ENCODE measurements at regions not wholly inside any gene's neighbourhood (a gene's known extent, or its start where the extent isn't known, plus 50 kb on each side); places are given as distances from the start of the nearest gene placed in this dataset.

- TF ChIP-seq CTCF (IDR thresholded peaks at IDR 0.05; ENCODE audit: extremely low read depth, low read depth, low read length) = no peak
- H3K27me3 ChIP-seq (ENCODE audit: insufficient read depth, low read length) = no peaks in the 10 kb centered on the region
- no peak overlapping the region for H3K27ac ChIP-seq (ENCODE audit: low read depth, low read length)
- no peak overlapping the region for H2AFZ ChIP-seq (ENCODE audit: low read length)
- H3K4me1 ChIP-seq (ENCODE audit: insufficient read depth, low read length) = peaks cover 14% of the 10 kb centered on the region
- H3K9me3 ChIP-seq (ENCODE audit: low read depth, low read length) = no peaks in the 10 kb centered on the region
- H3K36me3 ChIP-seq (ENCODE audit: insufficient read depth, low read length) = no peaks in the 10 kb centered on the region
- no peaks in the 10 kb centered on the region for H3K79me2 ChIP-seq (ENCODE audit: insufficient read depth, low read length)
- no peak for DNase-seq (ENCODE audit: insufficient read length, low spot score, missing footprints)
- H4K20me1 ChIP-seq (ENCODE audit: insufficient read depth, low read length) = no peaks in the 10 kb centered on the region
- H3K4me2 ChIP-seq (ENCODE audit: insufficient read depth, low read length) = no peak overlapping the region
- H3K4me3 ChIP-seq (ENCODE audit: insufficient read depth, low read length) = no peak overlapping the region
Measured at GRCh38 chr1:87883906-87884305, 555.2 kb downstream of the LMO4 start.

DNA sequence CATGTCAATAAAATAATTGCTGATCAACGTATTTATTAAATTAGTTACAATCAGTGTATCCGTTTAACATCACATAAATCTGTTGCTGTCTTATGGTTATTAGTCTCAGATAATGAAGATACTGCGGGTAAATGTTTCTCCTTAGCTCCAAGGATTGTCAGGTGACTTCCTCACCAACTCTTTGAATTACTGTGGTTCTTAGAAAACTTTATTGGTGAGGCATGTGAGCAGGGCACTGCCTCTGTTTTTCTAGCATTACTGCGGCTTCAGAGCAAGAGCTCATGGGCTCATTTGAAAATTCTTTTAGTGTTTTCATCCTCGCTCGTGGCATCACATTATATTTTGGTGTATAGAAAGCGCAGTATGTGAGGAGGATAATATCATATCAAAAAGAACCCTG is 555.9 kb downstream of the LMO4 start:
- no peak for TF ChIP-seq CTCF (IDR thresholded peaks at IDR 0.05; ENCODE audit: extremely low read depth, low read depth, low read length)
- Histone ChIP-seq H3K4me2 (ENCODE audit: insufficient read depth, low read length) (no peak overlapping the region), H3K4me3 (ENCODE audit: insufficient read depth, low read length) (no peak overlapping the region), H3K27me3 (ENCODE audit: insufficient read depth, low read length) (no peaks in the 10 kb centered on the region), H4K20me1 (ENCODE audit: insufficient read depth, low read length) (no peaks in the 10 kb centered on the region), H2AFZ (ENCODE audit: low read length) (no peak overlapping the region), H3K27ac (ENCODE audit: low read depth, low read length) (no peak overlapping the region), H3K4me1 (ENCODE audit: insufficient read depth, low read length) (peaks cover 14% of the 10 kb centered on the region), H3K79me2 (ENCODE audit: insufficient read depth, low read length) (no peaks in the 10 kb centered on the region), H3K36me3 (ENCODE audit: insufficient read depth, low read length) (no peaks in the 10 kb centered on the region), H3K9me3 (ENCODE audit: low read depth, low read length) (no peaks in the 10 kb centered on the region)
- DNase-seq (ENCODE audit: insufficient read length, low spot score, missing footprints) = no peak

DNA sequence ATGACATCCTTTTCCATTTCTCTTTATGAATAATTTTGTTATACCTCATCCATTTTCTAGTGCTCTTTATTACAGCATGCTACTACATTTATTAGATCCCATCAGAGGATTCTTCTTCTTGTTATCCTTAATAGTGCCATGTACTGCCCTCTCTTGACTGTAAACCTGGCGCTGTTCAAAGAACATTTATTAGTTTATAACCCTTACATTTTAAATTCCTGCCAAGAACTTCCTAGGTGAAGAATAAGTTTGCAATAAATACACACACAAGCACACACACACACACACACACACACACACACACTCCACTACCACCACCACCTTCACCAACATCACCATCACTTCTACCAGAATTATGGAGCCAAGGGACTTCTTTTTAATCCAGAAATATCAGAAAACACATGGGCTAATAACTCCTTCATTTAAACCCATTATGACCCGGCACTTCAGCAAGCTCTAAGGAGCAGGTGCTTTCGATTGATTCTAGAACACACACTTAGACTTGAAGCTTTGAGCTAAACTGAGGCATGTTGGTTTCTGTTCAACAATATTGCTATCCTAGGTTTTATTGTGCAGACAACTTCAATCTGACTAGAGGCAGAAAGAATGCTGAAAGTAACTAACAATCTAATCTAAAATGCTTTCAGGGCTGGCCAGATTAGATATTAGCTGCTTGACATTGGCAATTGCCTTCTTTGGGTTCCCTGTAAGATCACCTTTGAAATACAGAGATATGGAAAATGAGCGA is 556.8 kb downstream of the LMO4 start:
- H3K27me3 ChIP-seq (ENCODE audit: insufficient read depth, low read length) = no peaks in the 10 kb centered on the region
- H3K4me2 ChIP-seq (ENCODE audit: insufficient read depth, low read length) = no peak overlapping the region
- no peaks in the 10 kb centered on the region for H4K20me1 ChIP-seq (ENCODE audit: insufficient read depth, low read length)
- TF ChIP-seq CTCF (IDR thresholded peaks at IDR 0.05; ENCODE audit: extremely low read depth, low read depth, low read length) = no peak
- no peaks in the 10 kb centered on the region for H3K36me3 ChIP-seq (ENCODE audit: insufficient read depth, low read length)
- no peaks in the 10 kb centered on the region for H3K79me2 ChIP-seq (ENCODE audit: insufficient read depth, low read length)
- no peak overlapping the region for H3K4me3 ChIP-seq (ENCODE audit: insufficient read depth, low read length)
- H3K4me1 ChIP-seq (ENCODE audit: insufficient read depth, low read length) = peaks cover 13% of the 10 kb centered on the region
- DNase-seq (ENCODE audit: insufficient read length, low spot score, missing footprints) = no peak
- no peaks in the 10 kb centered on the region for H3K9me3 ChIP-seq (ENCODE audit: low read depth, low read length)
- no peak overlapping the region for H3K27ac ChIP-seq (ENCODE audit: low read depth, low read length)
- H2AFZ ChIP-seq (ENCODE audit: low read length) = no peak overlapping the region

DNA sequence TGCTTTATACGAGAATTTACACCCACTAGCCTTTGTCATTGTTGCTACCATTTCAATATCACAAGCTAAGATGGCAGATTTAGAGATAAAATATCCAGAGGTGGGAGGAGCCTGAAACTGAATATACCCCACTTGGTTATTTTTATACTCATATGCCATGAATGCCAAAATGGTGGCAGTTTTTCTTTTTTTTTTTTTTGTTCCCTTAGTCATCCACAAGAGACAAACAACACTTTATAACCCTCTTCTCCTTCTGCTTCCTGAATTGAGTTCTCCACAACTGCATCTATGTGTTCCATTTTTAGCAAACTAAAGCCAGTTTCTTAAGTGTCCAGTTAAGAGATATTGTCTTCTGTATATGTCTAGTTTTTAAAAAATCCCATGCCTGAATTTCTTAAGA is 558.4 kb downstream of the LMO4 start:
- Histone ChIP-seq H3K27me3 (ENCODE audit: insufficient read depth, low read length) (no peaks in the 10 kb centered on the region), H3K4me1 (ENCODE audit: insufficient read depth, low read length) (peaks cover 8% of the 10 kb centered on the region), H3K4me2 (ENCODE audit: insufficient read depth, low read length) (no peak overlapping the region), H3K36me3 (ENCODE audit: insufficient read depth, low read length) (no peaks in the 10 kb centered on the region), H3K79me2 (ENCODE audit: insufficient read depth, low read length) (no peaks in the 10 kb centered on the region), H3K9me3 (ENCODE audit: low read depth, low read length) (no peaks in the 10 kb centered on the region), H4K20me1 (ENCODE audit: insufficient read depth, low read length) (no peaks in the 10 kb centered on the region), H2AFZ (ENCODE audit: low read length) (no peak overlapping the region), H3K27ac (ENCODE audit: low read depth, low read length) (no peak overlapping the region), H3K4me3 (ENCODE audit: insufficient read depth, low read length) (no peak overlapping the region)
- DNase-seq (ENCODE audit: insufficient read length, low spot score, missing footprints) = no peak
- no peak for TF ChIP-seq CTCF (IDR thresholded peaks at IDR 0.05; ENCODE audit: extremely low read depth, low read depth, low read length)

All from osteoblast (primary cell).